ENCODE measurements at regions not wholly inside any gene's neighbourhood (a gene's known extent, or its start where the extent isn't known, plus 50 kb on each side); places are given as distances from the start of the nearest gene placed in this dataset.

GRCh38 chr11:81585390-81585933, 1148.2 kb downstream of the FAM181B start:
- TF ChIP-seq CTCF (conservative IDR thresholded peaks at IDR 0.05; ENCODE audit: low read length): no peak
- no peak for TF ChIP-seq EZH2phosphoT487 (IDR thresholded peaks at IDR 0.05; ENCODE audit: borderline replicate concordance, low read depth, low read length)
